ENCODE measurements at regions not wholly inside any gene's neighbourhood (a gene's known extent, or its start where the extent isn't known, plus 50 kb on each side); places are given as distances from the start of the nearest gene placed in this dataset.

- peak overlapping the region in 1 of 5 donors; percentile 67 for H3K27ac ChIP-seq
- WGBS, 4 donors: 78 to 84% (median 83%) methylated on average over 5 to 6 of the region's 6 CpGs
- intact Hi-C loops (cut with DNase I): no loop called here
- H3K36me3 ChIP-seq (replicated peaks in 1 of 2): no peaks in the 10 kb centered on the region
- no peak for DNase-seq
- TF ChIP-seq POLR2A (IDR thresholded peaks at IDR 0.05): no peak
- TF ChIP-seq, protein P1, sequence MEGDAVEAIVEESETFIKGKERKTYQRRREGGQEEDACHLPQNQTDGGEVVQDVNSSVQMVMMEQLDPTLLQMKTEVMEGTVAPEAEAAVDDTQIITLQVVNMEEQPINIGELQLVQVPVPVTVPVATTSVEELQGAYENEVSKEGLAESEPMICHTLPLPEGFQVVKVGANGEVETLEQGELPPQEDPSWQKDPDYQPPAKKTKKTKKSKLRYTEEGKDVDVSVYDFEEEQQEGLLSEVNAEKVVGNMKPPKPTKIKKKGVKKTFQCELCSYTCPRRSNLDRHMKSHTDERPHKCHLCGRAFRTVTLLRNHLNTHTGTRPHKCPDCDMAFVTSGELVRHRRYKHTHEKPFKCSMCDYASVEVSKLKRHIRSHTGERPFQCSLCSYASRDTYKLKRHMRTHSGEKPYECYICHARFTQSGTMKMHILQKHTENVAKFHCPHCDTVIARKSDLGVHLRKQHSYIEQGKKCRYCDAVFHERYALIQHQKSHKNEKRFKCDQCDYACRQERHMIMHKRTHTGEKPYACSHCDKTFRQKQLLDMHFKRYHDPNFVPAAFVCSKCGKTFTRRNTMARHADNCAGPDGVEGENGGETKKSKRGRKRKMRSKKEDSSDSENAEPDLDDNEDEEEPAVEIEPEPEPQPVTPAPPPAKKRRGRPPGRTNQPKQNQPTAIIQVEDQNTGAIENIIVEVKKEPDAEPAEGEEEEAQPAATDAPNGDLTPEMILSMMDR (IDR thresholded peaks at IDR 0.05): no peak
- H3K4me3 ChIP-seq: no peak overlapping the region
- peaks cover 0 to 13% of the 10 kb centered on the region in 2 donors for H3K4me1 ChIP-seq (replicated peaks in 1 of 2)
- no peaks in the 10 kb centered on the region for H3K27me3 ChIP-seq
- no peaks in the 10 kb centered on the region for H3K9me3 ChIP-seq (replicated peaks in 1 of 3)
These were observed 57.6 kb upstream of the CABLES1 start for GRCh38 chr18:23077493-23078256.

DNA sequence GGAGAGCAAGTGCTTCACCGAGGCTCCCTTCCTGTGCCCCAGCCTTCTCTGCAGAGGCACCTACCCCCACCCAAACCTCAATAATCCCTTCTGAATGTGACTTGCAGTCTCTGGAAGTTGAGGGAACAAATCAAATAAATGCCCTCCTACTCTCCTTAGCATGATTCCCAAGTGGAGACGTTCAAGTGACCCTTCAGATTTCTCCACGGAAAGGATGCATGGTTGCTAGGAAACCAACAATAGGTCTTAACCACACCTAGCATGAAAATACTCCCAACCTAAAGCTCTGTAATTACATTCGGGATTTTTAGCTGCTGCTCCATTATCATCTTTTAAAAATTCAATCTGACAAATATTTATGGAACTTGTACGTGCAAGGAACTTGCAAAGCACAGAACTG, 50.2 kb upstream of the CABLES1 start:
- peaks cover 11% of the 10 kb centered on the region for H3K27me3 ChIP-seq
- H3K36me3 ChIP-seq (replicated peaks in 1 of 2): no peaks in the 10 kb centered on the region
- intact Hi-C loops (cut with DNase I): no loop called here
- DNase-seq: no peak
- H3K4me1 ChIP-seq (replicated peaks in 1 of 2): no peaks in the 10 kb centered on the region
- no peak overlapping the region for H3K27ac ChIP-seq
- no peaks in the 10 kb centered on the region for H3K9me3 ChIP-seq (replicated peaks in 1 of 3)
- WGBS, 4 donors: 60 to 65% (median 62%) methylated on average over 5 of the region's 5 CpGs
- no peak overlapping the region for H3K4me3 ChIP-seq
- TF ChIP-seq, protein P1 (IDR thresholded peaks at IDR 0.05): no peak
- TF ChIP-seq POLR2A (IDR thresholded peaks at IDR 0.05): no peak
